ENCODE measurements at regions not wholly inside any gene's neighbourhood (a gene's known extent, or its start where the extent isn't known, plus 50 kb on each side); places are given as distances from the start of the nearest gene placed in this dataset.

GRCh38 chr11:130582176-130582575, 133.7 kb downstream of the ADAMTS15 start:
- no peak for DNase-seq (ENCODE audit: extremely low read depth, low read depth)

DNA sequence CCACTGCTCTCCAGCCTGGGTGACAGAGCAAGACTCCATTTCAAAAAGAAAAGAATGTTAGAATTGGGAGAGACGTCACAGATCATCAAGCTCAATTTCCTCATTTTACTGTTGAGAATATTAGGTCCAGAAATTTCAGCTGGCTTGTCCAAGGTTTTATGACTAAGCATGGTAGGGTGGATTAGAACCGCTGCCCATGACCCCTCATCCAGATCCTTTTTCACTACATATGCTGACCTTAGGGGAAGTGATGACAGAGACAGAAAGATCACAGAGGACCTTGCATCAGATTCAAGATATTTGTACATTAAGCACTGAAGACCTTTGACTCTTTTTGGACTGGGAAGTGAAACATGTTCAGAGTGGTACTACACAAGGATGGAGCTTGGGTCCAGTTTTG, 134.5 kb downstream of the ADAMTS15 start:
- DNase-seq (ENCODE audit: extremely low read depth, low read depth): no peak

DNA sequence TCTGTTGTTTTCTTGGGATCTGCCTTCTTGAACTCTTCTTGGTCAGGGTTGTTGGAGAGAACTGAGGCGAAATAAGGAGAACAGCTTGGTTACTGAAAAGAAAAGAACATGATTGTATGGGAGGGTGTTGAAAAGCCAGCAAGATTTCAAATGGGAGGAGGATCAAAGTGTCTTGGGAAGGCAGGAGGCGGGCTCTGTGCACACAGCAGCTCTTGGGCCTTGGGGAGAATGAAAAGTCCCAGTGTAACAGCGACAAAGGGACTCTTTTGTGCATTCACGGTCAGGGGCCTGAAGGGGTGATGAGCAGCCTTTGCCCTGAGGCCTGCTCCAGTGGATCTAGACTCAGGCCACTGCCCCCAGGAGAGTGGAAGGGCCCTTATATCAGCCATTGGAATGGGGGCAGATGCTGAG, 135.4 kb downstream of the ADAMTS15 start:
- DNase-seq (ENCODE audit: extremely low read depth, low read depth): no peak

DNA sequence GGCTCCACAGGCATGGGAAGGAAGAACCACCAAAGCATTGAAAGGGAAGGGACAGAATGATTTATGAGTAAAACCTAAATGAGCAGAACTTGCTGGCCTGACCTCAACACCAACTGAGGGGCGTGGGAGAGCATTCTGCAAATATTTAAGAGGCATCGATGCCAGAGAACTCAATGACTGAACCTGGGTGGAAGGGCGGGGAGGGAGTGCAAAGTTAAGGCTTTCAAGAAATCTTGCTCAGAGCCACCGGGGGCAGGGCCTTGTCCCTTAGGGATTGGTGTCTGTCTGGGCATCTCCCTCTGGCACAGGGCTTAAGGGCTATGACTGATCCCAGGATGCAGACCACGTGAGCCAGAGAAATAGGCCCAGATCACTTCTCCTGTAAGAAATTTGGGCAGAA, 137.1 kb downstream of the ADAMTS15 start:
- DNase-seq (ENCODE audit: extremely low read depth, low read depth): no peak

- DNase-seq (ENCODE audit: extremely low read depth, low read depth): no peak
These were observed 139.2 kb downstream of the ADAMTS15 start for GRCh38 chr11:130587658-130588057.

DNA sequence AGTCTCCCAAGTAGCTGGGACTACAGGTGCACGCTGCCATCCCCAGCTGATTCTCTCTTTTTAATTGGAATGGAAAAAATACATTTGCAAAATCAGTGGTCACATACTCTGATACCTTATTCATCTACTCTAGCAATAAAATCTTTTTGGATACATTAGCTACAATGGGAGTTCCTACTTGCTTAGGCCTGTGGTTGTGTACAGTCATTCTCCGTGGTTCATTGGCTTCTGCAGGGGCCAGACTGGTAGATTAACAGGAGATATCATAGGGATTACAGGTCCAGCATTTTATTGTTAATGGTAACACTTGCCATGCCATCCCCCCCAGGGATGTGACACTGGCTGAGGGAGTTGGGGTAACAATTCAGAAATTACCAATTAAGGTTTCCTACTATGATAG, 140.0 kb downstream of the ADAMTS15 start:
- no peak for DNase-seq (ENCODE audit: extremely low read depth, low read depth)

DNA sequence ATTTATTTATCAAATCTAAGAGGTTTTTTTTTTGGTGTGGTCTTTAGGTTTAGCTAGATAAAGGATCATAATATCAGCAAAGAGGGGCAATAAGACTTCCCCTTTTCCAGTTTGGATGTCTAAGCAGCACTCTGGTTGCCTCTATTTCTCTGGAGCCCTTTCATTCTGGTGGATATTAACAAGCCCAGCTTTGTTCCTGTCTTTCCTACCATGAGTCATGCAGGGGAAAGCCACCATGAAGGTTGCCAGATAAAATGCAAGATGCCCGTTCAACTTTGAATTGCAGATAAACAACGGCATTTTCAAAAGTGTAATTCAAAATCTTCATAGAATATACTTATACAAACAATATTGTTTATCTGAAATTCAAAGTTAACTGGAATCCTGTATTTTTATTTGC, 143.6 kb downstream of the ADAMTS15 start:
- DNase-seq (ENCODE audit: extremely low read depth, low read depth): no peak

DNA sequence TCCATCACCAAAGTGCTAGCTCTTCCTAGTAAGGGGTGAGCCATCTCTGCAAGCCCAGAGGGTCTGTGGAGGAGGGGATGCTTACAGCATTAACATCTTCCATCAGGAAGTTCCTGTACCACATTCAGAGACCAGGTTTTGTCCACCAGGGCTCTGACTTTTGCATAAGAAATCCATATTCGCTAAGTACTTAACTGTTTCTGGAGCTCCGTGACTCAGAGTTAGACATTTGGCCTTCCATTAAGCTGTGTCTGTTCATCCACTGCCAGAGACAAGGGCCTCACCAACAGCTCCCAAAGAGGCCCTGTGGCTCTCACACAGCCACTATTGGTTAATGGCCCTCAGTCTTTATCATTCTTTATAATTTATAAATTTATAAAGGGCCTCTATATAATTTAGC, 144.6 kb downstream of the ADAMTS15 start:
- no peak for DNase-seq (ENCODE audit: extremely low read depth, low read depth)

DNA sequence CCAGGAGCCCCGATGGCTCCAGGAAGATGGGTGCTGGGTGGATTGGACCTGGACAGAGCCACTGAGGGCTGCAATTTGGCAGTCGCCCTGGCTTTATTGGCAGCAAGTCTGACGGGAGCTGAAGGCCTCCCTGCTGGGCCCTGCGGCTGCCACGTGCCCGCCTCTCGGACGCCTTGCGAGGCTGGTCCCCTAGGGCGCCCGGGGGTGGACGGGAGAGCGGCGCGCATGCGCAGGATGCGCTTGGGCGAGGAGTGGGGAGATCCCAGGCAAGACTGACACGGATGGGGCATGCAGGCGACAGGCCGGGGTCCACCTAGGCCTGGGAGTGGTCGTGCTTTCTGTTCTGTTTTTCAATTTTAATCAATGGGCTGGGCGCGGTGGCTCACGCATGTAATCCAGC, 150.0 kb downstream of the ADAMTS15 start:
- no peak for DNase-seq (ENCODE audit: extremely low read depth, low read depth)

DNA sequence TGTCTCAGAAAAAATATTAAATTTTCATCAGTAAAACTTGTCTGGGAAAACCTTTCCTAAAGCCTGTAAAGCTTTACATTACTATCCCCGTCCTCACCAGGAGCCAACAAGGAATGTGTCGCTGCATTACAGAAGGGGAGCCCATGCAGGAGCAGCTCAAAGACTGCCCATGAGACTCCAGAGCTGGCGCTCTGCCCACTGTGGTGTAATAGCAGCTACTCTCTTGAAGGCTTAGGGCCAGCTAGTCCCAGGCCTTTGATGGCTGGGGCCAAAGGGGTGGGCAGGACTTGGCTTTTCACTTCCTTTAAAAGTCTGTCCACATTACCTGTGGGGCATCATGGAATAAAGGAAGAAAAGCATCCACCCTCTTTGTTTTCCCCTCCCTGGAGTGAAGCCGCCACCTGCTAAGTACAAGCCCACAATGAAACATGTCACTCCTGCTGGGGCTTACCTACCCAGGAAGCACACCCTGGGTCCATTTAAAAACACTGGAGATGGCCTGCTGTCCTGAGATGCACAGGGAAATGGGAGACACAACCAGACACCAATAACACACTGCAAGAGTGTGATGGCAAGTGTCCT, 150.7 kb downstream of the ADAMTS15 start:
- DNase-seq (ENCODE audit: extremely low read depth, low read depth): no peak

DNA sequence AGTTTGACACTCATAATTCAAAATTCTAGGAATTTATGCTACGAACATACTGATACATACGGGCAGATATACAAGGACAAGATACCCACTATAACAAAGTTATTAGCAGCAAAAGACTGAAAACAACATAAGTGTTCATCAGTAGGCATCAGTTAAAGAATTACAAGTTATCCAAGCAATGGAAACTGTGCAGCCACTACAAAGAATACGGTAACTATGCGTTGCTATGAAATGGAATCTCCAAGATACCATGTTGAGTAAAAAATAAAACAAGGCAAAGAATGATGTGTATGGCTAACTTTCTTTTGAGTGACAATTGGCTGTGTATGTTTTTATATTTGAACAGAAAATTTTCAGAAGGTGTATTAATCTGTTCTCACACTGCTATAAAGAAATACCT, 151.7 kb downstream of the ADAMTS15 start:
- DNase-seq (ENCODE audit: extremely low read depth, low read depth): no peak

DNA sequence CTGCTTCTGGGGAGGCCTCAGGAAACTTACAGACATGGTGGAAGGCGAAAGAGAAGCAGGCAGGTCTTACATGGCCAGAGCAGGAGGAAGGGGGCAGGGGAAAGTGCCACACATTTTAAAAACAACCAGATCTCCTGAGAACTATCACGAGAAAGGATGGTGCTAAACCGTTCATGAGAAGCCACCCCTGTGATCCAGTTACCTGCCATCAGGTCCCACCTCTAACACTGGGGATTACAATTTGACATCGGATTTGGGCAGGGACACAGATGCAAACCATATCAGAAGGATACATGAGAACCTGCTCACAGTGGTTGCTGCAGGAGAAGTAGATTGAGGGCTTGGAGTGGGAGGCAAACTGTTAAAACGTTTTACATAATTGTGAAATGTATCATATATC, 152.2 kb downstream of the ADAMTS15 start:
- no peak for DNase-seq (ENCODE audit: extremely low read depth, low read depth)

DNA sequence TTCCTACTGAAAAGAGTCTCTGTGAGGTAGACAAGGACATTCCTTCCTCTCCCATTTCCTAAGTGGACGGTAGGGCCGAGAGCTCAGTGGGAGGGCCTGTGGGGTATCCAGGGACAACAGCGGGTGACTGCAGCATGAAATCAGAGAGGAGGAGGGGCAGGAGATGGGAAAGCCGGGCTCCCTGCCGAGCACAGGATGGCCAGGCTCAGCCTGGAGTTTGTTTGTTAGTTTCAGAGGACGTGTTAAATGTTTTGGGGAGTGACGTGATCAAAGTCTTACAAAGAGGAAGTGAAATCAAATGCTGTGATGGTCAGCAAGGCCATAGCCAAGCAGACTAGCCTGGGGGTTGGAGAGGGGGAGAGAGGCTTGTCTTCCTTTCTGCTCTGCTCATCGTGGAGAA, 152.7 kb downstream of the ADAMTS15 start:
- no peak for DNase-seq (ENCODE audit: extremely low read depth, low read depth)

GRCh38 chr11:130601764-130602460, 153.5 kb downstream of the ADAMTS15 start:
- DNase-seq (ENCODE audit: extremely low read depth, low read depth): no peak

DNA sequence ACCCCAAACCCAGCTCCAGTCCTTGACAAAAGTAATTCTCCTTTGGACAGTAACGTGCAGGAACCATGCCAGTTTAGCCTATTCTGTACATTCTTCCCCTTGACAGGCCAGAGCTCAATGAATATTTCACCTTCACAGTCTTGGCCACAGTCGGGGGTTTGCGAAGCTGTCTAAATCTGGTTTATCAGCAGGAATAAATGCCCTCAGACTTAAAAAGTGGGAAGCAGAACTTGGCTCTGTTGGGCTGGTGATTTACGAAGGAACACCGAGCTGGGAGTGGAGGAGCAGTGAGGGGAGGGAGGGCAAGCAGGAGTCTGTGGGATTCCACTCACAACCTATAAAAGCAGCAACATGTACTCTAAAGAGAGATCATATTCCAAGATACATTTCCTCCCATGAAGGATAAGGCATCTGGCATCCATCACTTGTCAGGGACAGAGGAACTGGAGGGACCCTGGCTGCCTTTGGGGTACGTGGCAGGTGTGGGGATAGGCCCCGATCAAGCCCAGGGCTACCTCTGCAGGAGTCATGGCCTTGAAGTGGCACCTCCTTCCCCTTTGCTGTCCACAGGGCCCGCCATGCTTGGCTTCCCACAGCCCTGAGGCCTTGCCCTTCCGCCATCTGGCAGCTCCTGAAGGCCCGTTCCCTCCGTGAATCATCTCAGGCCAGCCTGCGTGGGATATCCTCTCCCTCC, 154.3 kb downstream of the ADAMTS15 start:
- no peak for DNase-seq (ENCODE audit: extremely low read depth, low read depth)

- DNase-seq (ENCODE audit: extremely low read depth, low read depth): no peak
These were observed 155.0 kb downstream of the ADAMTS15 start for GRCh38 chr11:130603335-130603906.

- DNase-seq (ENCODE audit: extremely low read depth, low read depth): no peak
These were observed 156.2 kb downstream of the ADAMTS15 start for GRCh38 chr11:130604606-130605005.

DNA sequence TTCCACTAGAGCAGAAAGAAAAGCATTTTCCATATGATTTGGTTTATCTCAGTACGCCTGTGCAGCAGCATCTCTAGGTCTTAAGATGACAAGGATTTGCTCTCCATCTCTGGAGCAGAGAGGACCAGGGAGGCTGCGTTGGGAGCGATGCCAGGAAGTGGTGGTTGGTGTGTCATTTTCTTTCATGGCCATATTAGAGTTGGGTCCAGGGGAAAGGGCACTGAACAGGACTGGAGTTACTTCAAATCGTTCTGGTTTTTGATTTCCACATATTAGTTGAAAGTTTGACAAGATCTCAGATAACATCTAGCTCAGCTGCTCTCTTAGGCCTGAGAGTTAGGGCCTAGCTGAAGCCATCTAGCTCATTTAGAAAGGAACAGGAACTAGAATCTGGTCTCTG, 157.7 kb downstream of the ADAMTS15 start:
- DNase-seq (ENCODE audit: extremely low read depth, low read depth): no peak

GRCh38 chr11:130606781-130607511, 158.5 kb downstream of the ADAMTS15 start:
- no peak for DNase-seq (ENCODE audit: extremely low read depth, low read depth)

DNA sequence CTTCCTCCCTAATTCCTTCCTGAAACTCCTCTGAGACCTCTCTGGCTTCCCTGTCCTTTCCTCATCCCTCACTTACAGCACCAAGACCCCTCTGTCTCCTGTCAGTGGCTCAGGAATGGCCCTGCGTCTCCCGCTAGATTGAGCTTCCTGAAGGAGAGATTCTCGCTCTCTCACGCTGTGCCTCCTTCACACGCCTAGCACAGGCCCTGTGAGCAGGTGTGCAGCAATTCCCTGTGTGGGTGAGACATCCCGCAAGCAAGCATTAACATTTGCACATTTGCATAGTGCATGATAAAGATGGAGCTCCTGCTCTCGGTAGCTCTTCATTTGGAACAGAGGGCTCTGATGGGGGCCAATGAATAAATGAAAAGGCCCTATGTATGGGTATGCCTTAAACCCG, 159.8 kb downstream of the ADAMTS15 start:
- no peak for DNase-seq (ENCODE audit: extremely low read depth, low read depth)
